ENCODE measurements at regions not wholly inside any gene's neighbourhood (a gene's known extent, or its start where the extent isn't known, plus 50 kb on each side); places are given as distances from the start of the nearest gene placed in this dataset.

- Histone ChIP-seq H3K9me2 (ENCODE audit: insufficient read depth) (no peaks in the 10 kb centered on the region), H3K4me1 (ENCODE audit: insufficient read depth) (no peaks in the 10 kb centered on the region), H3K36me3 (ENCODE audit: insufficient read depth) (no peaks in the 10 kb centered on the region), H3K79me2 (replicated peaks; ENCODE audit: insufficient read depth) (no peaks in the 10 kb centered on the region), H3K4me2 (no peak overlapping the region), H3K27me3 (ENCODE audit: insufficient read depth) (no peaks in the 10 kb centered on the region), H4K20me1 (replicated peaks; ENCODE audit: insufficient read depth) (no peaks in the 10 kb centered on the region), H3K27ac (ENCODE audit: low read depth) (no peak overlapping the region), H3K4me3 (no peak overlapping the region), H2AFZ (no peak overlapping the region), H3F3A (replicated peaks; ENCODE audit: low read depth) (no peaks in the 10 kb centered on the region)
- peaks cover 2% of the 10 kb centered on the region; the same call in 2 of the 3 replicates for H3K9me3 Mint-ChIP-seq
- peaks cover 3% of the 10 kb centered on the region; the same call in 1 of the 3 replicates for H3K4me1 Mint-ChIP-seq
- H3K27me3 Mint-ChIP-seq (ENCODE audit: insufficient read depth, low read depth, poor library complexity), result peaks cover 8% of the 10 kb centered on the region
- H3K27ac Mint-ChIP-seq, result no peak overlapping the region
- TF ChIP-seq REST (IDR thresholded peaks at IDR 0.05; ENCODE audit: unreplicated experiment) (no peak), ZNF331 (CRISPR knock-in tag; IDR thresholded peaks at IDR 0.05; ENCODE audit: low read depth) (no peak), EZH2phosphoT487 (IDR thresholded peaks at IDR 0.05; ENCODE audit: unreplicated experiment) (no peak), EZH2 (IDR thresholded peaks at IDR 0.05; ENCODE audit: low read depth, unreplicated experiment) (no peak), JUNB (IDR thresholded peaks at IDR 0.05; ENCODE audit: unreplicated experiment) (no peak), POLR2AphosphoS5 (IDR thresholded peaks at IDR 0.05; ENCODE audit: low read depth) (no peak), ZNF462 (CRISPR knock-in tag; IDR thresholded peaks at IDR 0.05) (no peak), ETS1 (IDR thresholded peaks at IDR 0.05) (no peak), STAT1 (IDR thresholded peaks at IDR 0.05; ENCODE audit: unreplicated experiment) (no peak), NANOG (IDR thresholded peaks at IDR 0.05; ENCODE audit: borderline replicate concordance) (no peak), CREB1 (CRISPR knock-in tag; IDR thresholded peaks at IDR 0.05; ENCODE audit: low read depth) (no peak), CTCF (conservative IDR thresholded peaks at IDR 0.05; ENCODE audit: low read depth in 2 of 2) (no peak), ZNF114 (CRISPR knock-in tag; IDR thresholded peaks at IDR 0.05) (no peak)
- DNase-seq (ENCODE audit: low spot score) (no peak), ATAC-seq (no peak)
- no peak overlapping the region for H3K4me3 Mint-ChIP-seq
- peaks cover 2% of the 10 kb centered on the region; the same call in 1 of the 3 replicates for H3K36me3 Mint-ChIP-seq (ENCODE audit: low read depth)
These were observed 1136.2 kb downstream of the BRD1 start for GRCh38 chr22:48691431-48691851.

All from GM23338 (cell line).